ENCODE measurements at regions not wholly inside any gene's neighbourhood (a gene's known extent, or its start where the extent isn't known, plus 50 kb on each side); places are given as distances from the start of the nearest gene placed in this dataset.

- no peak for ATAC-seq (ENCODE audit: low read depth)
- H3K4me1 ChIP-seq (ENCODE audit: control insufficient read depth in 2 of 2, insufficient read depth in 2 of 2, low read length in 2 of 2), result peaks cover 4 to 5% of the 10 kb centered on the region in 2 donors
- no peak overlapping the region for H3K9ac ChIP-seq (ENCODE audit: low read length)
- Mint-ChIP-seq H3K27me3 (no peaks in the 10 kb centered on the region), H3K9me3 (ENCODE audit: insufficient read depth) (peaks cover 3% of the 10 kb centered on the region), H3K27ac (no peak overlapping the region), H3K4me3 (no peak overlapping the region), H3K4me1 (peaks cover 7% of the 10 kb centered on the region)
- TF ChIP-seq EZH2 (IDR thresholded peaks at IDR 0.05; ENCODE audit: borderline replicate concordance, insufficient read depth, low read depth, low read length, poor library complexity, severe bottlenecking) (no peak), CTCF (IDR thresholded peaks at IDR 0.05) (no peak)
- H3K9me3 ChIP-seq (ENCODE audit: control extremely low read depth in 1 of 3, control insufficient read depth in 2 of 3, insufficient read depth in 1 of 3, low read length in 2 of 3), result no peaks in the 10 kb centered on the region
- no peaks in the 10 kb centered on the region for H3K36me3 ChIP-seq (replicated peaks in 1 of 2; ENCODE audit: control extremely low read depth in 1 of 2, control insufficient read depth in 1 of 2, extremely low read depth in 1 of 2, insufficient read depth in 2 of 2, low read length in 1 of 2)
- H2AFZ ChIP-seq (ENCODE audit: insufficient read depth, low read depth, low read length, poor library complexity, severe bottlenecking), result no peak overlapping the region
- H3K4me2 ChIP-seq (replicated peaks; ENCODE audit: low read depth, low read length, poor library complexity, severe bottlenecking), result no peak overlapping the region
- no peaks in the 10 kb centered on the region for H4K20me1 ChIP-seq (ENCODE audit: control insufficient read depth, insufficient read depth, low read length, poor library complexity, severe bottlenecking)
- no peaks in the 10 kb centered on the region for H3K79me2 ChIP-seq (ENCODE audit: control insufficient read depth, insufficient read depth, low read length)
- H3K4me3 ChIP-seq (ENCODE audit: control extremely low read depth in 1 of 5, extremely low read depth in 1 of 5, insufficient read depth in 1 of 5, low read depth in 2 of 5, low read length in 4 of 5), result no peak overlapping the region
- ChIA-PET POLR2A (no interaction called here), CTCF (no interaction called here)
- intact Hi-C loops (cut with micrococcal nuclease), result no loop called here
- no peak overlapping the region for H3K27ac ChIP-seq (ENCODE audit: low read length in 2 of 2)
- H3K27me3 ChIP-seq (replicated peaks in 1 of 4; ENCODE audit: control extremely low read depth in 1 of 4, control insufficient read depth in 3 of 4, insufficient read depth in 4 of 4, low read length in 3 of 4), result no peaks in the 10 kb centered on the region
- DNase-seq, result no peak
- WGBS (ENCODE audit: insufficient coverage), result 96% methylated on average over 3 of the region's 4 CpGs
These were observed 145.9 kb downstream of the RFC3 start for GRCh38 chr13:33963895-33964294.

GRCh38 chr13:33968520-33969507, 150.9 kb downstream of the RFC3 start:
- Mint-ChIP-seq H3K4me3 (no peak overlapping the region), H3K9me3 (ENCODE audit: insufficient read depth) (peaks cover 3% of the 10 kb centered on the region), H3K4me1 (no peaks in the 10 kb centered on the region), H3K27me3 (no peaks in the 10 kb centered on the region), H3K27ac (no peak overlapping the region)
- 82% methylated on average over 7 of the region's 10 CpGs for whole genome bisulfite sequencing (ENCODE audit: insufficient coverage)
- H3K79me2 ChIP-seq (ENCODE audit: control insufficient read depth, insufficient read depth, low read length), result no peaks in the 10 kb centered on the region
- H3K27me3 ChIP-seq (replicated peaks in 1 of 4; ENCODE audit: control extremely low read depth in 1 of 4, control insufficient read depth in 3 of 4, insufficient read depth in 4 of 4, low read length in 3 of 4), result no peaks in the 10 kb centered on the region
- no peak overlapping the region for H2AFZ ChIP-seq (ENCODE audit: insufficient read depth, low read depth, low read length, poor library complexity, severe bottlenecking)
- ChIA-PET POLR2A (no interaction called here), CTCF (no interaction called here)
- TF ChIP-seq CTCF (IDR thresholded peaks at IDR 0.05) (no peak), EZH2 (IDR thresholded peaks at IDR 0.05; ENCODE audit: borderline replicate concordance, insufficient read depth, low read depth, low read length, poor library complexity, severe bottlenecking) (no peak)
- H3K4me1 ChIP-seq (ENCODE audit: control insufficient read depth in 2 of 2, insufficient read depth in 2 of 2, low read length in 2 of 2), result no peaks in the 10 kb centered on the region
- no peak overlapping the region for H3K4me2 ChIP-seq (replicated peaks; ENCODE audit: low read depth, low read length, poor library complexity, severe bottlenecking)
- no peak for DNase-seq
- intact Hi-C loops (cut with micrococcal nuclease), result no loop called here
- ATAC-seq (ENCODE audit: low read depth), result no peak
- H3K4me3 ChIP-seq (ENCODE audit: control extremely low read depth in 1 of 5, extremely low read depth in 1 of 5, insufficient read depth in 1 of 5, low read depth in 2 of 5, low read length in 4 of 5), result no peak overlapping the region
- no peak overlapping the region for H3K27ac ChIP-seq (ENCODE audit: low read length in 2 of 2)
- H3K36me3 ChIP-seq (replicated peaks in 1 of 2; ENCODE audit: control extremely low read depth in 1 of 2, control insufficient read depth in 1 of 2, extremely low read depth in 1 of 2, insufficient read depth in 2 of 2, low read length in 1 of 2), result no peaks in the 10 kb centered on the region
- H3K9ac ChIP-seq (ENCODE audit: low read length), result no peak overlapping the region
- no peaks in the 10 kb centered on the region for H3K9me3 ChIP-seq (ENCODE audit: control extremely low read depth in 1 of 3, control insufficient read depth in 2 of 3, insufficient read depth in 1 of 3, low read length in 2 of 3)
- H4K20me1 ChIP-seq (ENCODE audit: control insufficient read depth, insufficient read depth, low read length, poor library complexity, severe bottlenecking), result no peaks in the 10 kb centered on the region
